AG09309 (cell line): ENCODE measurements at regions not wholly inside any gene's neighbourhood (a gene's known extent, or its start where the extent isn't known, plus 50 kb on each side); places are given as distances from the start of the nearest gene placed in this dataset.

Source experiments
- DNase-seq: peaks from one replicate; pipeline ENCODE4 v3.0.0-alpha.2; 2010; ENCODE audit warnings: low read depth
- H3K4me3 ChIP-seq: 2 replicates; pipeline ENCODE4 v1.5.1; 2011; ENCODE audit warnings: mild to moderate bottlenecking, low read depth, low read length, moderate library complexity; ENCODE audit not compliant: control insufficient read depth
- TF ChIP-seq, protein P1 (sequence below): IDR thresholded peaks from 2 replicates; pipeline ENCODE4 v1.5.1; 2011; ENCODE audit warnings: mild to moderate bottlenecking, low read depth, low read length, inconsistent platforms; ENCODE audit not compliant: insufficient read depth, control insufficient read depth; ENCODE audit errors: missing control alignments

DNA sequence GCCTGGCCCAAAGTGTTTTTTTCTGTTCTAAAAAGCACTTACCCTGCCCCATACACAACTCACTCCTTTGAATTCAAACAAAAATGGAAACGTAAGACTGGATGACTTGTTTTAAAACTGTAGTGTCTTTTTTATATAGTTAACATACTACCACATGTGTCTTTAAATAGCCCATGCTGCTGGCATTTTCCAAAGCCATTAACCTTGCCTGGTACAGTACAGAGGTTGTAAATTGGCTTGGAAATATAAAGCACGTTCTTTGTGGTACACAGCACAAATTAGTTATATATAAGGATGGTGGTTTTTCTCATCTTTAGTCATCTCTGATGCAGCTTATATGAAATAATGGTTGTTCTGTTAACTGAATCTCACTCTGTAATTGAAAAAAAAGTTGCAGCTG is 519.7 kb upstream of the ZNF608 start:
- no peak overlapping the region for H3K4me3 ChIP-seq
- TF ChIP-seq, protein P1, sequence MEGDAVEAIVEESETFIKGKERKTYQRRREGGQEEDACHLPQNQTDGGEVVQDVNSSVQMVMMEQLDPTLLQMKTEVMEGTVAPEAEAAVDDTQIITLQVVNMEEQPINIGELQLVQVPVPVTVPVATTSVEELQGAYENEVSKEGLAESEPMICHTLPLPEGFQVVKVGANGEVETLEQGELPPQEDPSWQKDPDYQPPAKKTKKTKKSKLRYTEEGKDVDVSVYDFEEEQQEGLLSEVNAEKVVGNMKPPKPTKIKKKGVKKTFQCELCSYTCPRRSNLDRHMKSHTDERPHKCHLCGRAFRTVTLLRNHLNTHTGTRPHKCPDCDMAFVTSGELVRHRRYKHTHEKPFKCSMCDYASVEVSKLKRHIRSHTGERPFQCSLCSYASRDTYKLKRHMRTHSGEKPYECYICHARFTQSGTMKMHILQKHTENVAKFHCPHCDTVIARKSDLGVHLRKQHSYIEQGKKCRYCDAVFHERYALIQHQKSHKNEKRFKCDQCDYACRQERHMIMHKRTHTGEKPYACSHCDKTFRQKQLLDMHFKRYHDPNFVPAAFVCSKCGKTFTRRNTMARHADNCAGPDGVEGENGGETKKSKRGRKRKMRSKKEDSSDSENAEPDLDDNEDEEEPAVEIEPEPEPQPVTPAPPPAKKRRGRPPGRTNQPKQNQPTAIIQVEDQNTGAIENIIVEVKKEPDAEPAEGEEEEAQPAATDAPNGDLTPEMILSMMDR = no peak
- DNase-seq = no peak

- DNase-seq = no peak
- H3K4me3 ChIP-seq = no peak overlapping the region
- TF ChIP-seq, protein P1 = no peak
Observed at GRCh38 chr5:125267636-125268248, 521.3 kb upstream of the ZNF608 start.

- no peak for DNase-seq
- no peak overlapping the region for H3K4me3 ChIP-seq
- TF ChIP-seq, protein P1 = no peak
Observed at GRCh38 chr5:125269926-125270325, 523.5 kb upstream of the ZNF608 start.

DNA sequence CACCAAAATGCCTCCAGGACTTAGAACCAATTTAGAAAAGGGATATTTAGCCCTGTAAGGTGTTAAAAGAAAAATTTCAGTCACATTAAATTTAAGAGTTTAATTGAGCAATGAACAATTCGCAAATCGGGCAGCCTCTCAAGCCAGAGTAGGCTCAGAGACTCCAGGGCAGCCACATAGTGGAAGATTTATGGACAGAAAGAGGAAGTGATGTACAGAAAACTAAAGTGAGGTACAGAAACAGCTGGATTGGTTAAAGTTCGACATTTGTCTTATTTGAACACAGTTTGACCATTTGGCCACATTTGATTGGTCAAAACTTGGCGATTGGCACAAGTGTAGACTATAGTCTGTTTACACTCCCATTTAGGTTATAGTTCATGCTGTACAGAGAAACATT is 525.9 kb upstream of the ZNF608 start:
- TF ChIP-seq, protein P1 = no peak
- no peak overlapping the region for H3K4me3 ChIP-seq
- DNase-seq = no peak

GRCh38 chr5:125274211-125274610 is 527.8 kb upstream of the ZNF608 start:
- DNase-seq = no peak

GRCh38 chr5:125274938-125275724 is 528.7 kb upstream of the ZNF608 start:
- no peak for DNase-seq
- H3K4me3 ChIP-seq = no peak overlapping the region
- TF ChIP-seq, protein P1 = no peak

More at GRCh38 chr5:125274211-125274610, 527.8 kb upstream of the ZNF608 start:
- H3K4me3 ChIP-seq = no peak overlapping the region
- TF ChIP-seq, protein P1 = no peak

DNA sequence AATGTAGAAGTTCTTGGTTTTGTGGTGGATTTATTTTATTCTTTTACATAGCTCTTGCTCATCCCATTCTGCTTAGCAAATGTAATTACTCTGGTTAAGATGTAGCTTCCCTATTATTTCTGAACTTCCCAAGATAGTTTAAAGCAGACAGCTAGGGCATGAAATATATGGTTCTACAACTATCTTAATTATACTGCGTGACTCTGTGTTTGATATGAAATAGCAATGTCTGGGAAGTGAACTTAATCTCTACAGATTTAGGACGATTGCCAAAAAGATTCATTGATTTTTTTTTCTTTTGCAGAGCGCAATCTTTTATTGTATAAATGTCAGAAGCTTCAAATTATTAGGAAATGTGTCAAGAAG is 529.3 kb upstream of the ZNF608 start:
- TF ChIP-seq, protein P1 = no peak
- no peak for DNase-seq
- no peak overlapping the region for H3K4me3 ChIP-seq
